K562 (cell line): ENCODE measurements at regions not wholly inside any gene's neighbourhood (a gene's known extent, or its start where the extent isn't known, plus 50 kb on each side); places are given as distances from the start of the nearest gene placed in this dataset.
"Not testable (repeated sequence)": the region's sequence is repeated elsewhere in the genome, so short reads cannot be mapped to it uniquely, and the experiment has no call there.

Source experiments
- ATF3 ChIP-seq, 2 experiments: fragments of 450-650 bp in 1 of 2; sonication (generic) in 1 of 2; formaldehyde crosslinking in 1 of 2; IDR thresholded peaks in 1 of 2; conservative IDR thresholded peaks in 1 of 2; 2 replicates each; pipeline versions ENCODE4 v1.6.1 to v1.8.1; 2016 to 2023; ENCODE audit warnings: mild to moderate bottlenecking in 2 of 2, moderate library complexity in 2 of 2, inconsistent platforms in 1 of 2, missing genetic modification reagents in 1 of 2
- GATAD2B ChIP-seq: fragments of 450-650 bp; IDR thresholded peaks from 2 replicates; pipeline ENCODE4 v1.6.1; 2017; ENCODE audit warnings: mild to moderate bottlenecking, borderline replicate concordance
- ZNF263 ChIP-seq: sonication (generic); formaldehyde crosslinking; IDR thresholded peaks from 2 replicates; pipeline ENCODE4 v1.8.0; 2022; ENCODE audit warnings: mild to moderate bottlenecking, missing genetic modification reagents, borderline replicate concordance
- ZNF280B ChIP-seq: fragments of 250-450 bp; sonication (Bioruptor Pico); IDR thresholded peaks from 2 replicates; pipeline ENCODE4 v1.5.1; 2021; ENCODE audit warnings: mild to moderate bottlenecking
- ZNF318 ChIP-seq, 2 experiments: fragments of 450-650 bp; IDR thresholded peaks; 2 replicates each; pipeline ENCODE4 v1.6.1; 2016; ENCODE audit warnings: mild to moderate bottlenecking in 2 of 2, borderline replicate concordance in 1 of 2, low read depth in 1 of 2, moderate library complexity in 1 of 2

GRCh38 chr6:27775138-27775795 is 136.9 kb downstream of the OR2B2 start:
- TF ChIP-seq GATAD2B; ZNF280B (CRISPR knock-in tag); ZNF318 (IDR thresholded peaks at IDR 0.05; ENCODE audit: borderline replicate concordance in 1 of 2, low read depth in 1 of 2); ZNF263 (CRISPR knock-in tag); ATF3 (IDR thresholded peaks at IDR 0.05); ATF3 (CRISPR knock-in tag; conservative IDR thresholded peaks at IDR 0.05): not testable (repeated sequence)
